ENCODE measurements at regions not wholly inside any gene's neighbourhood (a gene's known extent, or its start where the extent isn't known, plus 50 kb on each side); places are given as distances from the start of the nearest gene placed in this dataset.

DNA sequence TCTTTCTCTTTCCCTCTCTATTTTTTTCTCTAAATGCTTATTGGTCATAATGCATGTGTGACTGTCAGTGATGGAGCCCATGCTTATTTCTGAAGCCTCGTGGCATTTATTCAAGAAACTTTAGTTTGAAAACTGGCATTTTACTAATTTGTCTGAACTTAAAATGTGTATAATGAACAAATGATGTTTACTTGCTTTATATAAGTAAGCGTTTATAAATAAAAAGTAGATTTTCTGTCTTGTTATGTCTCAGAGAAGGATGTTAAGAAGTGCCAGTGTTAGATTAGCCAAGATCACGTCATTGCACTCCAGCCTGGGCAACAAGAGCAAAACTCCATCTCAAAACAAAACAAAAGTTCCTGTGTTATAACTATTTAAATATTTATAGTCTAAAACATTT, 1568.1 kb downstream of the EFNB2 start:
- Mint-ChIP-seq H3K27ac (no peak overlapping the region), H3K9me3 (no peaks in the 10 kb centered on the region; the same call in 2 of the 3 replicates), H3K36me3 (ENCODE audit: low read depth) (no peaks in the 10 kb centered on the region), H3K4me3 (no peak overlapping the region), H3K27me3 (ENCODE audit: insufficient read depth, low read depth, poor library complexity) (peaks cover 1% of the 10 kb centered on the region), H3K4me1 (no peaks in the 10 kb centered on the region)
- no peak overlapping the region for H2AFZ ChIP-seq
- no peak overlapping the region for H3K27ac ChIP-seq (ENCODE audit: low read depth)
- no peaks in the 10 kb centered on the region for H3K4me1 ChIP-seq (ENCODE audit: insufficient read depth)
- no peaks in the 10 kb centered on the region for H3F3A ChIP-seq (replicated peaks; ENCODE audit: low read depth)
- H3K79me2 ChIP-seq (replicated peaks; ENCODE audit: insufficient read depth): no peaks in the 10 kb centered on the region
- no peak overlapping the region for H3K4me3 ChIP-seq
- TF ChIP-seq EZH2 (IDR thresholded peaks at IDR 0.05; ENCODE audit: low read depth, unreplicated experiment) (no peak), ZNF331 (CRISPR knock-in tag; IDR thresholded peaks at IDR 0.05; ENCODE audit: low read depth) (no peak), POLR2AphosphoS5 (IDR thresholded peaks at IDR 0.05; ENCODE audit: low read depth) (no peak), EZH2phosphoT487 (IDR thresholded peaks at IDR 0.05; ENCODE audit: unreplicated experiment) (no peak), JUNB (IDR thresholded peaks at IDR 0.05; ENCODE audit: unreplicated experiment) (no peak), CREB1 (CRISPR knock-in tag; IDR thresholded peaks at IDR 0.05; ENCODE audit: low read depth) (no peak)
- TF ChIP-seq, protein P1, sequence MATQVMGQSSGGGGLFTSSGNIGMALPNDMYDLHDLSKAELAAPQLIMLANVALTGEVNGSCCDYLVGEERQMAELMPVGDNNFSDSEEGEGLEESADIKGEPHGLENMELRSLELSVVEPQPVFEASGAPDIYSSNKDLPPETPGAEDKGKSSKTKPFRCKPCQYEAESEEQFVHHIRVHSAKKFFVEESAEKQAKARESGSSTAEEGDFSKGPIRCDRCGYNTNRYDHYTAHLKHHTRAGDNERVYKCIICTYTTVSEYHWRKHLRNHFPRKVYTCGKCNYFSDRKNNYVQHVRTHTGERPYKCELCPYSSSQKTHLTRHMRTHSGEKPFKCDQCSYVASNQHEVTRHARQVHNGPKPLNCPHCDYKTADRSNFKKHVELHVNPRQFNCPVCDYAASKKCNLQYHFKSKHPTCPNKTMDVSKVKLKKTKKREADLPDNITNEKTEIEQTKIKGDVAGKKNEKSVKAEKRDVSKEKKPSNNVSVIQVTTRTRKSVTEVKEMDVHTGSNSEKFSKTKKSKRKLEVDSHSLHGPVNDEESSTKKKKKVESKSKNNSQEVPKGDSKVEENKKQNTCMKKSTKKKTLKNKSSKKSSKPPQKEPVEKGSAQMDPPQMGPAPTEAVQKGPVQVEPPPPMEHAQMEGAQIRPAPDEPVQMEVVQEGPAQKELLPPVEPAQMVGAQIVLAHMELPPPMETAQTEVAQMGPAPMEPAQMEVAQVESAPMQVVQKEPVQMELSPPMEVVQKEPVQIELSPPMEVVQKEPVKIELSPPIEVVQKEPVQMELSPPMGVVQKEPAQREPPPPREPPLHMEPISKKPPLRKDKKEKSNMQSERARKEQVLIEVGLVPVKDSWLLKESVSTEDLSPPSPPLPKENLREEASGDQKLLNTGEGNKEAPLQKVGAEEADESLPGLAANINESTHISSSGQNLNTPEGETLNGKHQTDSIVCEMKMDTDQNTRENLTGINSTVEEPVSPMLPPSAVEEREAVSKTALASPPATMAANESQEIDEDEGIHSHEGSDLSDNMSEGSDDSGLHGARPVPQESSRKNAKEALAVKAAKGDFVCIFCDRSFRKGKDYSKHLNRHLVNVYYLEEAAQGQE (IDR thresholded peaks at IDR 0.05; ENCODE audit: unreplicated experiment): no peak
- ATAC-seq (no peak), DNase-seq (ENCODE audit: low spot score) (no peak)
- H3K4me2 ChIP-seq: no peak overlapping the region
- no peaks in the 10 kb centered on the region for H3K9me2 ChIP-seq (ENCODE audit: insufficient read depth)
- no peaks in the 10 kb centered on the region for H3K27me3 ChIP-seq (ENCODE audit: insufficient read depth)
- H3K36me3 ChIP-seq (ENCODE audit: insufficient read depth): no peaks in the 10 kb centered on the region
- H4K20me1 ChIP-seq (replicated peaks; ENCODE audit: insufficient read depth): no peaks in the 10 kb centered on the region

DNA sequence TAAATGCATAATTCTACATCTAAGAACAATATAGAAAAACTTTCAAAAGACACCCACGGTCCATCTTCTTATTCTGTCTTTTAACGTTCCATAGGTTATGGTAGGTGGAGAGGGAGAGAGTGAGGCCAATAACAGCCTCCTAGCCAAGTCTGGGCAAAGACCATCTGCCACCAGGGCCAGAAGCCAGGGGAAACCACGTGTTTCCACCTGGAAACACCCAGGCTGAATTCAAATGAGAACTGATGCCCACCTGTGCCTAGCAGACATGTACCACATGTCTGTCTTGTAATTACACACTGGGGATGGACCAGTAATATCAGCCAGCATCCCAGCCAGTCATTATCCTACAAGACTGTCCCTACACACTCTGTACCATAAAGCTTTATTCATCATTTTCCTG, 1573.1 kb downstream of the EFNB2 start:
- no peak overlapping the region for H3K4me3 ChIP-seq
- no peak for DNase-seq (ENCODE audit: low spot score)
- Mint-ChIP-seq H3K27me3 (ENCODE audit: insufficient read depth, low read depth, poor library complexity) (no peaks in the 10 kb centered on the region), H3K27ac (no peak overlapping the region), H3K36me3 (ENCODE audit: low read depth) (no peaks in the 10 kb centered on the region), H3K4me3 (no peak overlapping the region), H3K4me1 (no peaks in the 10 kb centered on the region), H3K9me3 (no peaks in the 10 kb centered on the region; the same call in 1 of the 3 replicates)
- H3K9me2 ChIP-seq (ENCODE audit: insufficient read depth): no peaks in the 10 kb centered on the region
- H2AFZ ChIP-seq: no peak overlapping the region
- H3K79me2 ChIP-seq (replicated peaks; ENCODE audit: insufficient read depth): no peaks in the 10 kb centered on the region
- no peaks in the 10 kb centered on the region for H3K4me1 ChIP-seq (ENCODE audit: insufficient read depth)
- no peaks in the 10 kb centered on the region for H3K27me3 ChIP-seq (ENCODE audit: insufficient read depth)
- H4K20me1 ChIP-seq (replicated peaks; ENCODE audit: insufficient read depth): no peaks in the 10 kb centered on the region
- no peak for ATAC-seq
- no peaks in the 10 kb centered on the region for H3F3A ChIP-seq (replicated peaks; ENCODE audit: low read depth)
- no peaks in the 10 kb centered on the region for H3K36me3 ChIP-seq (ENCODE audit: insufficient read depth)
- no peak overlapping the region for H3K27ac ChIP-seq (ENCODE audit: low read depth)
- no peak overlapping the region for H3K4me2 ChIP-seq
- TF ChIP-seq, protein P2, sequence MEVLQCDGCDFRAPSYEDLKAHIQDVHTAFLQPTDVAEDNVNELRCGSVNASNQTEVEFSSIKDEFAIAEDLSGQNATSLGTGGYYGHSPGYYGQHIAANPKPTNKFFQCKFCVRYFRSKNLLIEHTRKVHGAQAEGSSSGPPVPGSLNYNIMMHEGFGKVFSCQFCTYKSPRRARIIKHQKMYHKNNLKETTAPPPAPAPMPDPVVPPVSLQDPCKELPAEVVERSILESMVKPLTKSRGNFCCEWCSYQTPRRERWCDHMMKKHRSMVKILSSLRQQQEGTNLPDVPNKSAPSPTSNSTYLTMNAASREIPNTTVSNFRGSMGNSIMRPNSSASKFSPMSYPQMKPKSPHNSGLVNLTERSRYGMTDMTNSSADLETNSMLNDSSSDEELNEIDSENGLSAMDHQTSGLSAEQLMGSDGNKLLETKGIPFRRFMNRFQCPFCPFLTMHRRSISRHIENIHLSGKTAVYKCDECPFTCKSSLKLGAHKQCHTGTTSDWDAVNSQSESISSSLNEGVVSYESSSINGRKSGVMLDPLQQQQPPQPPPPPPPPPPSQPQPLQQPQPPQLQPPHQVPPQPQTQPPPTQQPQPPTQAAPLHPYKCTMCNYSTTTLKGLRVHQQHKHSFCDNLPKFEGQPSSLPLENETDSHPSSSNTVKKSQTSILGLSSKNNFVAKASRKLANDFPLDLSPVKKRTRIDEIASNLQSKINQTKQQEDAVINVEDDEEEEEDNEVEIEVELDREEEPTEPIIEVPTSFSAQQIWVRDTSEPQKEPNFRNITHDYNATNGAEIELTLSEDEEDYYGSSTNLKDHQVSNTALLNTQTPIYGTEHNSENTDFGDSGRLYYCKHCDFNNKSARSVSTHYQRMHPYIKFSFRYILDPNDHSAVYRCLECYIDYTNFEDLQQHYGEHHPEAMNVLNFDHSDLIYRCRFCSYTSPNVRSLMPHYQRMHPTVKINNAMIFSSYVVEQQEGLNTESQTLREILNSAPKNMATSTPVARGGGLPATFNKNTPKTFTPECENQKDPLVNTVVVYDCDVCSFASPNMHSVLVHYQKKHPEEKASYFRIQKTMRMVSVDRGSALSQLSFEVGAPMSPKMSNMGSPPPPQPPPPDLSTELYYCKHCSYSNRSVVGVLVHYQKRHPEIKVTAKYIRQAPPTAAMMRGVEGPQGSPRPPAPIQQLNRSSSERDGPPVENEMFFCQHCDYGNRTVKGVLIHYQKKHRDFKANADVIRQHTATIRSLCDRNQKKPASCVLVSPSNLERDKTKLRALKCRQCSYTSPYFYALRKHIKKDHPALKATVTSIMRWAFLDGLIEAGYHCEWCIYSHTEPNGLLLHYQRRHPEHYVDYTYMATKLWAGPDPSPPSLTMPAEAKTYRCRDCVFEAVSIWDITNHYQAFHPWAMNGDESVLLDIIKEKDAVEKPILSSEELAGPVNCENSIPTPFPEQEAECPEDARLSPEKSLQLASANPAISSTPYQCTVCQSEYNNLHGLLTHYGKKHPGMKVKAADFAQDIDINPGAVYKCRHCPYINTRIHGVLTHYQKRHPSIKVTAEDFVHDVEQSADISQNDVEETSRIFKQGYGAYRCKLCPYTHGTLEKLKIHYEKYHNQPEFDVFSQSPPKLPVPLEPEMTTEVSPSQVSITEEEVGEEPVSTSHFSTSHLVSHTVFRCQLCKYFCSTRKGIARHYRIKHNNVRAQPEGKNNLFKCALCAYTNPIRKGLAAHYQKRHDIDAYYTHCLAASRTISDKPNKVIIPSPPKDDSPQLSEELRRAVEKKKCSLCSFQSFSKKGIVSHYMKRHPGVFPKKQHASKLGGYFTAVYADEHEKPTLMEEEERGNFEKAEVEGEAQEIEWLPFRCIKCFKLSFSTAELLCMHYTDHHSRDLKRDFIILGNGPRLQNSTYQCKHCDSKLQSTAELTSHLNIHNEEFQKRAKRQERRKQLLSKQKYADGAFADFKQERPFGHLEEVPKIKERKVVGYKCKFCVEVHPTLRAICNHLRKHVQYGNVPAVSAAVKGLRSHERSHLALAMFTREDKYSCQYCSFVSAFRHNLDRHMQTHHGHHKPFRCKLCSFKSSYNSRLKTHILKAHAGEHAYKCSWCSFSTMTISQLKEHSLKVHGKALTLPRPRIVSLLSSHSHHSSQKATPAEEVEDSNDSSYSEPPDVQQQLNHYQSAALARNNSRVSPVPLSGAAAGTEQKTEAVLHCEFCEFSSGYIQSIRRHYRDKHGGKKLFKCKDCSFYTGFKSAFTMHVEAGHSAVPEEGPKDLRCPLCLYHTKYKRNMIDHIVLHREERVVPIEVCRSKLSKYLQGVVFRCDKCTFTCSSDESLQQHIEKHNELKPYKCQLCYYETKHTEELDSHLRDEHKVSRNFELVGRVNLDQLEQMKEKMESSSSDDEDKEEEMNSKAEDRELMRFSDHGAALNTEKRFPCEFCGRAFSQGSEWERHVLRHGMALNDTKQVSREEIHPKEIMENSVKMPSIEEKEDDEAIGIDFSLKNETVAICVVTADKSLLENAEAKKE (CRISPR knock-in tag; IDR thresholded peaks at IDR 0.05): no peak
- TF ChIP-seq, protein P1 (IDR thresholded peaks at IDR 0.05; ENCODE audit: unreplicated experiment): no peak
- TF ChIP-seq NANOG (IDR thresholded peaks at IDR 0.05; ENCODE audit: borderline replicate concordance): no peak
- no peak for TF ChIP-seq JUNB (IDR thresholded peaks at IDR 0.05; ENCODE audit: unreplicated experiment)
- TF ChIP-seq EZH2 (IDR thresholded peaks at IDR 0.05; ENCODE audit: low read depth, unreplicated experiment): no peak

Data from GM23338 (cell line).